ENCODE measurements at regions not wholly inside any gene's neighbourhood (a gene's known extent, or its start where the extent isn't known, plus 50 kb on each side); places are given as distances from the start of the nearest gene placed in this dataset.

- no peak overlapping the region for H3K27ac ChIP-seq
- H3K4me3 ChIP-seq, result no peak overlapping the region
- peaks cover 5% of the 10 kb centered on the region for H3K4me1 ChIP-seq (ENCODE audit: low read depth)
- no peak for DNase-seq (ENCODE audit: low read depth in 1 of 2, low spot score in 1 of 2)
- TF ChIP-seq CTCF (IDR thresholded peaks at IDR 0.05; ENCODE audit: low read depth, low read length), result no peak
- no peaks in the 10 kb centered on the region for H3K27me3 ChIP-seq
- no peaks in the 10 kb centered on the region for H3K9me3 ChIP-seq (ENCODE audit: low read depth)
- H3K36me3 ChIP-seq, result no peaks in the 10 kb centered on the region
These were observed 210.3 kb downstream of the RFPL4B start for GRCh38 chr6:112557435-112557834.

- no peak for DNase-seq (ENCODE audit: low read depth in 1 of 2, low spot score in 1 of 2)
- no peaks in the 10 kb centered on the region for H3K27me3 ChIP-seq
- no peaks in the 10 kb centered on the region for H3K36me3 ChIP-seq
- no peak overlapping the region for H3K4me3 ChIP-seq
- no peak overlapping the region for H3K27ac ChIP-seq
- no peaks in the 10 kb centered on the region for H3K9me3 ChIP-seq (ENCODE audit: low read depth)
- TF ChIP-seq CTCF (IDR thresholded peaks at IDR 0.05; ENCODE audit: low read depth, low read length), result no peak
- H3K4me1 ChIP-seq (ENCODE audit: low read depth), result peaks cover 10% of the 10 kb centered on the region
These were observed 210.8 kb downstream of the RFPL4B start for GRCh38 chr6:112557961-112558360.

- Histone ChIP-seq H3K4me3 (no peak overlapping the region), H3K27ac (no peak overlapping the region), H3K9me3 (ENCODE audit: low read depth) (no peaks in the 10 kb centered on the region), H3K36me3 (no peaks in the 10 kb centered on the region), H3K27me3 (no peaks in the 10 kb centered on the region), H3K4me1 (ENCODE audit: low read depth) (peaks cover 17% of the 10 kb centered on the region)
- no peak for TF ChIP-seq CTCF (IDR thresholded peaks at IDR 0.05; ENCODE audit: low read depth, low read length)
- DNase-seq (ENCODE audit: low read depth in 1 of 2, low spot score in 1 of 2), result no peak
These were observed 213.5 kb downstream of the RFPL4B start for GRCh38 chr6:112560651-112561050.

GRCh38 chr6:112562301-112563231, 215.4 kb downstream of the RFPL4B start:
- H3K9me3 ChIP-seq (ENCODE audit: low read depth), result no peaks in the 10 kb centered on the region
- peak in 1 of 2 donors; percentile 45 for DNase-seq (ENCODE audit: low read depth in 1 of 2, low spot score in 1 of 2)
- no peaks in the 10 kb centered on the region for H3K36me3 ChIP-seq
- H3K4me1 ChIP-seq (ENCODE audit: low read depth), result peaks cover 17% of the 10 kb centered on the region
- H3K27me3 ChIP-seq, result no peaks in the 10 kb centered on the region
- no peak overlapping the region for H3K4me3 ChIP-seq
- H3K27ac ChIP-seq, result peak overlapping the region; percentile 74
- TF ChIP-seq CTCF (IDR thresholded peaks at IDR 0.05; ENCODE audit: low read depth, low read length), result no peak

- Histone ChIP-seq H3K4me1 (ENCODE audit: low read depth) (peaks cover 17% of the 10 kb centered on the region), H3K27ac (peak overlapping the region; percentile 36), H3K9me3 (ENCODE audit: low read depth) (no peaks in the 10 kb centered on the region), H3K27me3 (no peaks in the 10 kb centered on the region), H3K4me3 (no peak overlapping the region), H3K36me3 (no peaks in the 10 kb centered on the region)
- peak; percentile 25 to 52 for DNase-seq (ENCODE audit: low read depth in 1 of 2, low spot score in 1 of 2)
- TF ChIP-seq CTCF (IDR thresholded peaks at IDR 0.05; ENCODE audit: low read depth, low read length), result no peak
These were observed 216.2 kb downstream of the RFPL4B start for GRCh38 chr6:112563368-112563767.
